K562 (cell line): ENCODE measurements at regions not wholly inside any gene's neighbourhood (a gene's known extent, or its start where the extent isn't known, plus 50 kb on each side); places are given as distances from the start of the nearest gene placed in this dataset.

Experiments used
- ATAC-seq: fragments of 200-7000 bp; cut with Tn5 transposase; 3 replicates; pipeline ENCODE4 v1.9.1; 2020; ENCODE audit warnings: moderate library complexity
- BruUV-seq: library from RNA; stranded (reverse); fragments of 400-500 nt; replicated peaks from 2 replicates; lab custom pipeline; 2021; lab: Mats Ljungman, UMichigan
- CTCF ChIA-PET: fragments of 300-600 bp; formaldehyde crosslinking; extraction: SDS; loops from one replicate; lab custom pipeline; 2021; ENCODE audit warnings: low intra/inter-chr PET ratio; lab: Yijun Ruan, JAX
- POLR2A ChIA-PET: fragments of 300-600, 350-650 bp; sonication (Branson Sonifier 250); formaldehyde crosslinking; extraction: SDS; loops from one replicate; lab custom pipeline; 2021; ENCODE audit warnings: antibody characterized with exemption, inconsistent platforms; lab: Yijun Ruan, JAX
- DNase-seq, 4 experiments: peaks; one replicate each; pipeline versions ENCODE4 v3.0.0 to v3.0.0-alpha.2; 2011 to 2018; ENCODE audit warnings: low spot score in 3 of 4, mixed read lengths in 3 of 4; ENCODE audit errors: extremely low read depth in 1 of 4
- FAIRE-seq: peaks from 2 replicates; lab custom pipeline; 2011; peaks lifted over from hg19 to GRCh38; lab: Jason Lieb, UNC
- H2AFZ ChIP-seq: 2 replicates; pipeline ENCODE4 v1.6.0; 2011; ENCODE audit warnings: low read depth, low read length, control low read depth, inconsistent platforms
- H3K27ac ChIP-seq: fragments of 200-600 bp; 3 replicates; pipeline ENCODE4 v1.8.0; 2011; ENCODE audit warnings: low read depth, mild to moderate bottlenecking, control low read depth, inconsistent platforms, low read length, moderate library complexity, mixed read lengths; ENCODE audit errors: extremely low read depth
- H3K27me3 ChIP-seq, 2 experiments: fragments of 300-600 bp in 1 of 2; 2 replicates in 1 of 2; 3 replicates in 1 of 2; pipeline versions ENCODE4 v1.6.0 to v1.8.0; 2011; ENCODE audit warnings: inconsistent platforms in 2 of 2, low read length in 2 of 2, mild to moderate bottlenecking in 1 of 2, mixed read lengths in 1 of 2, moderate library complexity in 1 of 2; ENCODE audit not compliant: control insufficient read depth in 2 of 2, insufficient read depth in 2 of 2
- H3K36me3 ChIP-seq: fragments of 300-600 bp; 3 replicates; pipeline ENCODE4 v1.8.0; 2011; ENCODE audit warnings: mild to moderate bottlenecking, low read length, inconsistent platforms; ENCODE audit not compliant: control insufficient read depth, insufficient read depth
- H3K4me1 ChIP-seq, 2 experiments: fragments of 200-600 bp in 1 of 2; replicated peaks in 1 of 2; 2 replicates in 1 of 2; 3 replicates in 1 of 2; pipeline versions ENCODE4 v1.5.1 to v1.8.0; 2011; ENCODE audit warnings: inconsistent platforms in 2 of 2, low read length in 2 of 2, mild to moderate bottlenecking in 1 of 2, mixed read lengths in 1 of 2, moderate library complexity in 1 of 2; ENCODE audit not compliant: control insufficient read depth in 2 of 2, insufficient read depth in 2 of 2
- H3K4me2 ChIP-seq: 2 replicates; pipeline ENCODE4 v1.6.1; 2011; ENCODE audit warnings: low read length, control low read depth, inconsistent platforms, mixed read lengths; ENCODE audit not compliant: insufficient read depth
- H3K4me3 ChIP-seq: fragments of 200-600 bp; sonication (generic), shearing (Covaris generic); 2 replicates; pipeline ENCODE4 v1.5.1; 2016; ENCODE audit warnings: control low read depth, inconsistent platforms
- H3K79me2 ChIP-seq: fragments of 200-600 bp; 3 replicates; pipeline ENCODE4 v1.8.0; 2011; ENCODE audit warnings: low read length, inconsistent platforms; ENCODE audit not compliant: control insufficient read depth, insufficient read depth
- H3K9ac ChIP-seq, 2 experiments: 2 replicates each; pipeline versions ENCODE4 v1.6.0 to v1.6.1; 2011; ENCODE audit warnings: low read depth in 2 of 2, low read length in 2 of 2, control low read depth in 1 of 2, inconsistent platforms in 1 of 2, mild to moderate bottlenecking in 1 of 2, mixed read lengths in 1 of 2; ENCODE audit not compliant: insufficient read depth in 1 of 2
- H3K9me1 ChIP-seq: one replicate; pipeline ENCODE4 v1.6.0; 2011; ENCODE audit warnings: inconsistent platforms, mild to moderate bottlenecking, low read length, moderate library complexity; ENCODE audit not compliant: control insufficient read depth, insufficient read depth
- H3K9me3 ChIP-seq: replicated peaks from 2 replicates; pipeline ENCODE4 v1.5.1; 2011; ENCODE audit warnings: low read depth, low read length, inconsistent platforms; ENCODE audit not compliant: control insufficient read depth, insufficient read depth
- H4K20me1 ChIP-seq: replicated peaks from 2 replicates; pipeline ENCODE4 v1.6.1; 2011; ENCODE audit warnings: low read length, inconsistent platforms, mixed read lengths; ENCODE audit not compliant: control insufficient read depth, insufficient read depth
- ADNP ChIP-seq: fragments of 200-800 bp; sonication (Bioruptor generic); IDR thresholded peaks from 2 replicates; pipeline ENCODE4 v1.6.1; 2016; ENCODE audit warnings: missing genetic modification characterization, missing compliant biosample characterization
- CEBPB ChIP-seq: fragments of 450-650 bp; IDR thresholded peaks from 2 replicates; pipeline ENCODE4 v1.6.1; 2016; ENCODE audit warnings: missing genetic modification characterization, missing compliant biosample characterization
- CEBPG ChIP-seq, 3 experiments: fragments of 200-800 bp in 1 of 3; sonication (Bioruptor generic) in 1 of 3; sonication (generic) in 1 of 3; formaldehyde crosslinking in 1 of 3; IDR thresholded peaks in 2 of 3; conservative IDR thresholded peaks in 1 of 3; 2 replicates each; pipeline versions ENCODE4 v1.6.1 to v1.8.0; 2016 to 2022; ENCODE audit warnings: missing compliant biosample characterization in 2 of 3, missing genetic modification characterization in 2 of 3, mild to moderate bottlenecking in 1 of 3, missing genetic modification reagents in 1 of 3
- HDGF ChIP-seq: fragments of 450-650 bp; IDR thresholded peaks from 2 replicates; pipeline ENCODE4 v1.6.1; 2016
- KLF1 ChIP-seq: fragments of 450-650 bp; IDR thresholded peaks from 2 replicates; pipeline ENCODE4 v1.6.1; 2016; ENCODE audit warnings: missing genetic modification characterization, missing compliant biosample characterization
- PPARD ChIP-seq: fragments of 250-450 bp; sonication (Bioruptor Pico); IDR thresholded peaks from 2 replicates; pipeline ENCODE4 v1.8.0; 2022; ENCODE audit warnings: inconsistent platforms, mild to moderate bottlenecking, moderate library complexity
- RBM39 ChIP-seq: fragments of 200-400 bp; formaldehyde crosslinking; optimal IDR thresholded peaks from 2 replicates; pipeline ENCODE3; 2018; ENCODE audit warnings: low read depth, low read length
- RREB1 ChIP-seq: fragments of 250-450 bp; sonication (Bioruptor Pico); IDR thresholded peaks from 2 replicates; pipeline ENCODE4 v1.4.0; 2020
- YBX1 ChIP-seq: fragments of 450-650 bp; IDR thresholded peaks from 2 replicates; pipeline ENCODE4 v1.7.1; 2016; ENCODE audit warnings: mild to moderate bottlenecking
- ZBTB26 ChIP-seq: fragments of 450-650 bp; formaldehyde crosslinking; IDR thresholded peaks from 2 replicates; pipeline ENCODE4 v1.4.0; 2022; ENCODE audit warnings: missing genetic modification characterization
- ZNF408 ChIP-seq: fragments of 250-450 bp; sonication (Bioruptor Pico); IDR thresholded peaks from 2 replicates; pipeline ENCODE4 v1.4.0; 2020; ENCODE audit warnings: low read depth, mild to moderate bottlenecking, moderate library complexity
- ZNF551 ChIP-seq: fragments of 250-450 bp; sonication (Bioruptor Pico); IDR thresholded peaks from 2 replicates; pipeline ENCODE4 v1.5.0; 2021; ENCODE audit warnings: mild to moderate bottlenecking, moderate library complexity
- WGBS: fragments of 100-300 bp; shearing (Covaris generic); methylation state at CpG from one replicate; pipeline ENCODE4 v1.1.6; 2016; ENCODE audit warnings: low coverage, mixed read lengths; ENCODE audit not compliant: insufficient coverage; ENCODE audit errors: missing lambda C conversion rate; 5-methylcytosine and 5-hydroxymethylcytosine counted together
- in situ Hi-C: fragments of 300-500 bp; cut with MboI; formaldehyde crosslinking; loops from 4 replicates; pipeline ENCODE4 v1.15.0; 2018; ENCODE audit warnings: inconsistent platforms, mixed read lengths
- intact Hi-C: fragments of 100-400 bp; cut with micrococcal nuclease; formaldehyde crosslinking; loops from 2 replicates; pipeline ENCODE4 v1.14.2; 2022
- TF ChIP-seq, protein P1 (sequence below): sonication (generic); formaldehyde crosslinking; IDR thresholded peaks from 2 replicates; pipeline ENCODE4 v1.8.0; 2022; ENCODE audit warnings: mild to moderate bottlenecking, missing genetic modification reagents

DNA sequence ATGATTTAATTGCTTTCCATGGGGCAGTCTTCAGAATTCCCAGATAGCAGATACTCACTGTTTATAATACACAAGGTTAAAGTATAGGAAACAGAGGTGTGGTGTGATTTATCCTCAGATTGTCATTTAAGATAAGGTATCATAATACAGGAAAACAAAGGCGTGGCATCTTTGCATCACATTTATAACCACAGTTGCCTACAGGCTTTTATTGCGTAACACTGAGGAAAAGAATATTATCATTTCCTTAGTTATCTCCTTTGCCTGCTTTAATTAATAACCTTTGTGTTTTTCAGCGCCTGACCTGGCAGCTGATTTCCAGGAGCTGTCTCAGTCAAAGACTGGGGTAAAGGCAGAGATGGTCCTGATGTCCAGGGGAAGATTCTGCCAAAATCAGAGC, 68.8 kb downstream of the SSX7 start:
- intact Hi-C loops = no loop called here
- CTCF ChIA-PET = no interaction called here
- WGBS = 7% methylated on average over 3 of the region's 3 CpGs

More for the DNA sequence above, 68.8 kb downstream of the SSX7 start:
- no peaks in the 10 kb centered on the region for H3K79me2 ChIP-seq
- no peaks in the 10 kb centered on the region for H3K9me3 ChIP-seq
- no peak overlapping the region for H3K4me3 ChIP-seq
- no peaks in the 10 kb centered on the region for H3K9me1 ChIP-seq
- no peak for ATAC-seq
- TF ChIP-seq YBX1 = no peak
- no peak for TF ChIP-seq HDGF
- TF ChIP-seq KLF1 (tag) = no peak
- TF ChIP-seq, protein P1, sequence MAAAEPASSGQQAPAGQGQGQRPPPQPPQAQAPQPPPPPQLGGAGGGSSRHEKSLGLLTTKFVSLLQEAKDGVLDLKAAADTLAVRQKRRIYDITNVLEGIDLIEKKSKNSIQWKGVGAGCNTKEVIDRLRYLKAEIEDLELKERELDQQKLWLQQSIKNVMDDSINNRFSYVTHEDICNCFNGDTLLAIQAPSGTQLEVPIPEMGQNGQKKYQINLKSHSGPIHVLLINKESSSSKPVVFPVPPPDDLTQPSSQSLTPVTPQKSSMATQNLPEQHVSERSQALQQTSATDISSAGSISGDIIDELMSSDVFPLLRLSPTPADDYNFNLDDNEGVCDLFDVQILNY (CRISPR knock-in tag) = no peak
- TF ChIP-seq PPARD (CRISPR knock-in tag) = no peak
- no peak for TF ChIP-seq RBM39
- no peak for TF ChIP-seq ZNF551
- TF ChIP-seq ADNP (tag) = no peak
- no peak for TF ChIP-seq ZNF408
- TF ChIP-seq CEBPG (CRISPR knock-in tag; IDR thresholded peaks at IDR 0.05) = no peak
- peak in 1 of 2 experiments; percentile 85; a peak in 2 of 4 replicates for TF ChIP-seq CEBPG (tag; conservative IDR thresholded peaks at IDR 0.05 in 1 of 2, IDR thresholded peaks at IDR 0.05 in 1 of 2)
- TF ChIP-seq RREB1 (CRISPR knock-in tag) = no peak
- TF ChIP-seq CEBPB (tag) = peak; percentile 58
- no peak for TF ChIP-seq ZBTB26 (CRISPR knock-in tag)
- no TSS peak for BruUV-seq
- FAIRE-seq = no peak
- H3K9ac ChIP-seq = no peak overlapping the region
- no peak overlapping the region for H3K4me2 ChIP-seq
- DNase-seq = no peak
- peaks cover 0 to 7% of the 10 kb centered on the region in 2 experiments; a peak in 2 of 5 replicates for H3K27me3 ChIP-seq
- H2AFZ ChIP-seq = no peak overlapping the region
- in situ Hi-C loops = no loop called here
- POLR2A ChIA-PET = no interaction called here
- no peaks in the 10 kb centered on the region for H3K36me3 ChIP-seq
- H3K27ac ChIP-seq = no peak overlapping the region
- H3K4me1 ChIP-seq = no peaks in the 10 kb centered on the region
- H4K20me1 ChIP-seq = no peaks in the 10 kb centered on the region
